Putamen (tissue), 1 donor: ENCODE measurements at regions not wholly inside any gene's neighbourhood (a gene's known extent, or its start where the extent isn't known, plus 50 kb on each side); places are given as distances from the start of the nearest gene placed in this dataset.
A peak's percentile ranks its signal among the peaks of the same experiment; 100 is the strongest.
"Not testable (repeated sequence)": the region's sequence is repeated elsewhere in the genome, so short reads cannot be mapped to it uniquely, and the experiment has no call there.

ENCODE experiments used
- DNase-seq: peaks from one replicate; pipeline ENCODE4 v3.0.0-alpha.2; 2016; ENCODE audit warnings: low spot score

- DNase-seq, result no peak
These were observed 278.8 kb upstream of the CELF4 start for GRCh38 chr18:37844209-37844970.

- DNase-seq, result no peak
These were observed 272.5 kb upstream of the CELF4 start for GRCh38 chr18:37838083-37838482.

GRCh38 chr18:37836071-37836970 is 270.7 kb upstream of the CELF4 start:
- DNase-seq, result no peak

DNA sequence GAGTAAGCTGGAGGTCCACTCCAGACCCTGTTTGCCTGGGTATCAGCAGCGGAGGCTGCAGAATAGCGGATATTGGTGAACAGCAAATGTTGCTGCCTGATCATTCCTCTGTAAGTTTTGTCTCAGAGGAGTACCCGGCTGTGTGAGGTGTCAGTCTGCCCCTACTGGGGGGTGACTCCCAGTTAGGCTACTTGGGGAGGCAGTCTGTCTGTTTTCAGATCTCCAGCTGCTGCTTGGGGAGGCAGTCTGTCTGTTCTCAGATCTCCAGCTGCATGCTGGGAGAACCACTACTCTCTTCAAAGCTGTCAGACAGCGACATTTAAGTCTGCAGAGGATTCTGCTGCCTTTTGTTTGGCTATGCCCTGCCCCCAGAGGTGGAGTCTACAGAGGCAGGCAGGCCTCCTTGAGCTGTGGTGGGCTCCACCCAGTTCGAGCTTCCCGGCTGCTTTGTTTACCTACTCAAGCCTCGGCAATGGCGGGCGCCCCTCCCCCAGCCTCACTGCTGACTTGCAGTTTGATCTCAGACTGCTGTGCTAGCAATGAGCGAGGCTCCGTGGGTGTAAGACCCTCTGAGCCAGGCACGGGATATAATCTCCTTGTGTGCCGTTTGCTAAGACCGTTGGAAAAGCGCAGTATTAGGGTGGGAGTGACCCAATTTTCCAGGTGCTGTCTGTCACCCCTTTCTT is 266.6 kb upstream of the CELF4 start:
- DNase-seq, result not testable (repeated sequence)

DNA sequence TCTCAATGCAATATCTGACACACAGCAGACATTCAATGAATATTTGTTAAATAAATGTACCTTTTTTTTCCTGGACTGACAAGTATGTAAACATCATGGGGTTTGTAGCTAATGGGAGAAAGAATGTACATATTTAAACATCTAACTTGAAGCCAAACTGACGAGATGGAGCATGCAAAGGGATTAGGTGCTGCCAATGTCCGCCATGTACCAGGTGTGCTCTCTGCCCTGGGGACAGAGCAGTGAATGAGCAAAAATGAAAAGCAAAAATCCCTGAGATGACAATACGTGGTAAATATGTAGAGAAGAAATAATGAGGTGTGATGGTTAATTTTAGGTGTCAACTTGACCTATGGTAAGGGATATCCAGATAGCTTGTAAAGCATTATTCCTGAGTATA is 247.4 kb upstream of the CELF4 start:
- no peak for DNase-seq

DNA sequence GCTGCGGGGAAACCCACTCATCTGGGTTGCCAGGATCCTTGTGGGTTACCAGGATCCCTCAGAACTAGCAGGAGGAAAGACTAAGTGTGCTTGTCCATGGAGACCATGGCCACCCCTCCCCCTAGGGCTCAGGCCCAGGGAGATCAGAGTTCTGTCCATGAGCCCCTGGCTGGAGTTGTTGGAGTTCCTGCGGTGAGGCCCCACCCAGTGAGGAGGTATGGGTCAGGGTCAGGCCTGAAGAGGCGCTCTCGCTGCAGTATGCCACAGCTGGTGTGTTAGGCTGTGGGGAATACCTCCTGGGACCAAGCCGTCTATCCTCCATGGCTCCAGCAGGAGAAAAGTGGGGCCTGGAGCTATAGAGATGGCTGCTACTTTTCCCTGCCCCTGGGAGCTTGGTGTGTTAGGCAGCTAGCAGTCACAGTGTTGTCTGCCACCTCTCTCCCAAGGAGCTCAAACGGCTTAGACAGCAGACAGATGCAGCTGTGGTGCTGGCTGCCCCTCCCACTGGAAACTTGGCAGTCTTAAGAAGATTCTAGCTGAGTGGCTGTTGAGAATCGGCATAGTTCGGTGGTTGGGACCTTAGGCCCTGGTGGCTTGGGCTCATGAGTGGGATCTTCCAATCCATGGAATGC is 240.3 kb upstream of the CELF4 start:
- DNase-seq, result no peak

GRCh38 chr18:37796823-37797349 is 231.3 kb upstream of the CELF4 start:
- no peak for DNase-seq

- DNase-seq, result no peak
These were observed 221.9 kb upstream of the CELF4 start for GRCh38 chr18:37787452-37787851.

- DNase-seq, result no peak
These were observed 218.2 kb upstream of the CELF4 start for GRCh38 chr18:37783771-37784170.

- DNase-seq, result no peak
These were observed 213.6 kb upstream of the CELF4 start for GRCh38 chr18:37779220-37779619.

DNA sequence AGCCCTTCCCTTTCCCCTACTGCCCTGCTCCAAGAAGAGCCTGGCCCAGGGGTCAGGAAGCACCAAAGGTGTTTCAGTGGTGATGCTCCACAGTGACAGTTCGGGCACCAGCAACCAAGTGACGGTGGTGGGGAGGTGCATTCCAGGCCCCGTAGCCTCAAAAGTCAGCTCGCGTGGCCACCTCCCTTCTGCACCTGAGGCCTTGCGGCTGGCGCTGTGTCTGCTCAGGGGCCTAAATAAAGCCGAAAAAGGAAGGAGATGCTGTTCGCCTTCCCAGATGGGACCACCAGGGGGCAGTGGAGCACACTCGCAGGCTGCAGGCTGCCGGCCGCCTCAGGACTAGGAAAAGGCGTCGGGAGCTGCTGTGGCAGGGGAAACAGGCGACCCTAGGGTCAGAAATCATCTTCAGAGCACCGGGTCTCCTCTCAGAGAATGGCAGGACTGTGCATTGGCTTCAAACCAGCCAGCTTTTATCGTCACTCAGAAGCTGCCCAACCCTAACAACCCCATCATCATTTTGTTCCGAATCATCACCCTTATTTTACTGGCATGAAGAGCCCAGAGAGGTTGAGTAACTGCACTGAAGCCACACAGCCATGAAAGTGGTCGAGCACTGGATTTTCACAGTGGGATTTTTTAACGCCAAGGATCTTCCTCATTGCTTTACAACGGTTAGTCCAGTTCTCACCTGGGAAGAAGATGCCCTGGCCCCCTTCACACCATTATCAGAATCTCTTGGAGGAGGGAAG is 213.0 kb upstream of the CELF4 start:
- peak; percentile 62 for DNase-seq

DNA sequence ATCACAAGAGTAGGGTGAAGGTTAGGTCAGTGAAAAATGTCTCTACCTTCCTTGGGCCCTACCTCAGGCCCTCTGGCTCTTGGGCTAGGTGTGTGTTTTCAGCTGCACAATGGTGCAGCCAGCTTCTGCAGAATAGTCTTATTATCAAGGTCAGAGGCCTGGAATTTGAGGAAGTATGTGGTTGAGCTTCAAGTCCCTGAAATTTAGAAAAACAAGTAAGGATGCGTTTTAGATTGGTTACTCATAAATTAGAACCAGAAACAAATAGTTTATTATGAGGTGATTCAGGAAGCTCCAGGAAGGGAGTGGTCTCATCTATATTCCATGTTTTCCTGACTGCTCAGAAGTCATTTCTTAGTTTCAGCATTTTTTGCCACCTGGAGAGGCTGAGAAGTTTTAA is 204.2 kb upstream of the CELF4 start:
- no peak for DNase-seq

DNA sequence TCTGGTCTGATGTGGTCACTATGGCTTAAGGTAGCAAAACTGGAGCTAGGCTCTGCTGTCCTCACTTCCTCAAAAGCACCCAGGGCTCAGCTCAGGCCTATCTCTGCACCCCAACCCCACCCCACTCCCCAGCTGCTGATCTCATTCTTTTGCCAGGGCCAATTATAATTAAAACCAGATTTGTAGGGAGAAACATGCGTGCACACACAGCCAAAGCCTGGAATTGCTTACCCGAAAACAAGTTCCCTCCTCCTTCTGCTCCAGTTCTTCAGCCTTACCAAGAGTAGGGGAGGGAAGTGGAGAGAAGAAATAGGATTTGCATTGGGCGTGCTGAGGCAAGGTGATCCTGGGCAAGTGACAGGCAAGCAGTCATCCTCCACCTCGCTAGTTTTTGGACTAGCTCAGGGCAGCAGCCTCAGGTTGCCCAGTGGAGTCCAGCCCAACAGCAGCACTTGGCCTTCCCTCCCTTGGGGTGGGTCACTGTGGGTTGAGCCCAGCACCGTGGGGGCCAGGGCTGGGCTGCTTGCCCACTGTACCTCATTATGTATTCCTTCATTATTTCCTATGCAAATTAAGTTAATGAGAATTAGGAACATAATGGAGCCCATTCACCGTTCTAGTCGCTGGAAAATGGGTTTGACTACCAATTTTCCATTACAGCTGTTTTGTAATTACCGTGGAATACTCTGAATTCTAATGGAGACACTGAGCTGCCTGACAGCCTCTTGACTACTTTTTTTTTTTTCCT is 199.1 kb upstream of the CELF4 start:
- DNase-seq, result peak; percentile 12

DNA sequence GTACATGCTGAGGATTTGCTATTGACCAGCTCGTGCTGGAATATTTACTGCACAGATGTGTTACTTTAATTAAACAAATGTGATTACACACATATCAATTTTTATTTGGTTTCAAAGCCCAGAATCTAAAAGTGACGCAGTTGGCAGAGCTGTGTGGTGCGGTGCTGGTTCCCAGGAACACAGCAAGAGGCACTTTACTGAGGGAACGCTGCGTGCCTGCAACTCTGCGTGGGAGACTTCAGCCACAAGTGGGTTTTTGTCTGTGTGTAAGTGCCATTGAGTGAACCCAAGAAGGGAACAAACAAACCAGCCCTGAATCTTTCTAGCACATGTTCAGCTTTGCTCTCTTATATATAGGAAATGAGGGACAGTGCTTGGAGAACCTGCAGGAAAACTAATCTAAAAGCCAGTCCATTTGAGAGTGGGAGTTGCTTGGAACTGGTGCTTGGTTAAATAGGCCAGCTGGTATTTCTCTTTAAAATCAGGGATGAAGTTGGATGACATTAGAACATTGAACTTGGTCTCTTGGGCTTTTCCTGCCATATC is 196.6 kb upstream of the CELF4 start:
- peak; percentile 14 for DNase-seq

DNA sequence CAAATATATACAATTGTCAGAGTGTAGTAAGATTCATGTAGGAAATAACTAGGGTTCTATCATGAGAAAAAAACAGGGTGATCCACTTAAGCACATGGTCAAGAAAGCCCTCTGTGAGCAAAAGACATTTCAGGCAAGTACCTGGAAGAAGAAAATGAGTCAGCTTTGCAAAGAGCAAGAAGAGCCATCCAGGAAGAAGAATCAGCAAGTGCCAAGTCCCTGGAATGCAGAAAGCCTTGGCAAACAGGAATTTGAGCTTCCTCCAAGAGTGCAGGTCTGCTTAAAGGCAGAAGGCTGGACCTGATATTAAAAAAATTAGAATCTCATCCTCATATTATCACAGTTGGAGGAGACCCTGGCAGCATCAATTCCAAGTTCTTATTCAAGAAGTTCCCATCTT is 188.5 kb upstream of the CELF4 start:
- DNase-seq, result no peak

GRCh38 chr18:37742436-37742835 is 176.8 kb upstream of the CELF4 start:
- no peak for DNase-seq

- DNase-seq, result no peak
These were observed 175.5 kb upstream of the CELF4 start for GRCh38 chr18:37741032-37741623.

GRCh38 chr18:37734406-37734805 is 168.8 kb upstream of the CELF4 start:
- DNase-seq, result no peak

DNA sequence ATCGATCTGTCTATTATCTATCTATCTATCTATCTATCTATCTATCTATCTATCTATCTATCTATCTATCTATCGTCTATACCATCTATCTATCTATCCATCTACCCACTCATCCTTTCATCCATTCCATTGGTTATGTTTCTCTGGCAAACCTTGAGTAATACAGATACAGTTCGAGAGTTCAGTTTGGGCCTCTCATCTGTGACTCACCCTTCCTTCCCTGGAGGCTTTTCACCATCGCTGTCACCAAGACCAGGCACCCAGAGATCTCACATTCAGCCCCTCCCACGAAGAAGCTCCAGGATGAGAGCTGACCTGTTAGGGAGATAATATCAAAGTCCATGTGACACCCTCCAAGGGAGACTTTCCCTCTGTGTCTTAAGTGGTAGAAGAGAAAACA is 164.1 kb upstream of the CELF4 start:
- DNase-seq, result no peak

GRCh38 chr18:37724206-37724605 is 158.6 kb upstream of the CELF4 start:
- no peak for DNase-seq
